NCI-H748 treated with DMSO at 0.1 percent for 48 hours (cell line): ENCODE measurements at regions not wholly inside any gene's neighbourhood (a gene's known extent, or its start where the extent isn't known, plus 50 kb on each side); places are given as distances from the start of the nearest gene placed in this dataset.

Source experiments
- DNase-seq: peaks from one replicate; lab custom pipeline; 2025; lab: John Stamatoyannopoulos, UW

DNA sequence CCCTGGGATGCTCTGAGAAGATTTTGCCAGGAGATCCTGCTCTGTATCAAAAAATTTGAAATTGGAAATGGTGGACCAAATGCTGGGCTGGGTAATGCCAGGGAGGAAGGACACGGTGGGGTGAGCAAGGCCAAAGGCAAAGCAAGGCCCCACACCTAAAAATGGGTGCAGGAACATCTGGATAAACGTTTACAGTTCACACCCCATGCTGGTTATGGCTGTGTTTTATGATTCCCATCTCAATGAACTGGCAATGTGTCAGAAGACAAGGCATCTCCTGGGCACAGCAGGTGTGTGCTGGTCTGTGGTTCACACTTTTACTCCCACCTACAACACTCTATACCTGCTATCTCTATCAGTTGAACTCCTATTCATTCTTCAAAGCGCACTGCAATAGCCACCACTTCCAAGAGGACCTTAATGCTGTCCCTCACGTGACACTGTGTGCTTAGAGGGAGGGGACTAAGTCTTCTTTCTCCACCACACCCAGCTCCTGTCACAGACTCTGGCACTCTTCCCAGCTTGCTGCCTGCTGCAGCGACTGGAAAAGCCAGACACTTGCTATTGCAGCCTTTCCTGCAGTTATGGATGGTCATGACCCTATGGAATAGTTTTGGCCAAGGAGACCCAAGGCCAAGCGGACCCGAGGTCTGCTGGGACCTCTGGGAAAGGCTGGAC is 277.5 kb downstream of the CTTN start:
- DNase-seq, result no peak

DNA sequence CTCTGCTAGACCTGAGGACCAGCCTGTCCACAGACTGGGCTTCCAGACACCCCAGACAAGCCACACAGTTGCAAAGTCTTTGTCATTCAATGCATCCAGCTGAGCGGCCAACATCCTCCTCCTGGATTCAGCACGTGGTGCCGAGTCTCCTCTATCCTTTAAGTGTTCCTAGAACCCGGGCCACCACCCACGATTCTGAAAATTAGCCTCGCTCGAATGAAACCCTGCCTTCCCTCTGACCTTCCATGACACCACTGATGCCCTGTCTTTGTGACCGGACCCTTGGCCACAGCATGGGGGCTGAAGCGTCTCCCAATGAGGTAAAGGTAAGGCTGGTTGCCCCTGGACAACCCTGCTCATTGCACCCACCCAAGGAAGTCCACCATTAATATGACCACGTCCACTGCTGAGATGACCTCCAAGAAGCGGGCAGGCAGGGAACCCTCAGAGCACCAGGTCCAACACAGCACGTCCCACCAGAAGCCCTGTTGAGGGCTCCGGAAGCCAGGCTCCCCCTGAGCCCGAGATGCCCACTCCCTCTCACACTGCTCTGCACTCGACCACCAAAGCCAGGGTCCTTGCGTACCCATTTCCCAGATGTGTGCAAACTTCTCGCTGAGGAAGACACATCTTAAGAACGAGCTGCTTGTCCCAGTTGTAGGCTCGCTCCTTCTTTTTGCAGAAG is 279.0 kb downstream of the CTTN start:
- no peak for DNase-seq

DNA sequence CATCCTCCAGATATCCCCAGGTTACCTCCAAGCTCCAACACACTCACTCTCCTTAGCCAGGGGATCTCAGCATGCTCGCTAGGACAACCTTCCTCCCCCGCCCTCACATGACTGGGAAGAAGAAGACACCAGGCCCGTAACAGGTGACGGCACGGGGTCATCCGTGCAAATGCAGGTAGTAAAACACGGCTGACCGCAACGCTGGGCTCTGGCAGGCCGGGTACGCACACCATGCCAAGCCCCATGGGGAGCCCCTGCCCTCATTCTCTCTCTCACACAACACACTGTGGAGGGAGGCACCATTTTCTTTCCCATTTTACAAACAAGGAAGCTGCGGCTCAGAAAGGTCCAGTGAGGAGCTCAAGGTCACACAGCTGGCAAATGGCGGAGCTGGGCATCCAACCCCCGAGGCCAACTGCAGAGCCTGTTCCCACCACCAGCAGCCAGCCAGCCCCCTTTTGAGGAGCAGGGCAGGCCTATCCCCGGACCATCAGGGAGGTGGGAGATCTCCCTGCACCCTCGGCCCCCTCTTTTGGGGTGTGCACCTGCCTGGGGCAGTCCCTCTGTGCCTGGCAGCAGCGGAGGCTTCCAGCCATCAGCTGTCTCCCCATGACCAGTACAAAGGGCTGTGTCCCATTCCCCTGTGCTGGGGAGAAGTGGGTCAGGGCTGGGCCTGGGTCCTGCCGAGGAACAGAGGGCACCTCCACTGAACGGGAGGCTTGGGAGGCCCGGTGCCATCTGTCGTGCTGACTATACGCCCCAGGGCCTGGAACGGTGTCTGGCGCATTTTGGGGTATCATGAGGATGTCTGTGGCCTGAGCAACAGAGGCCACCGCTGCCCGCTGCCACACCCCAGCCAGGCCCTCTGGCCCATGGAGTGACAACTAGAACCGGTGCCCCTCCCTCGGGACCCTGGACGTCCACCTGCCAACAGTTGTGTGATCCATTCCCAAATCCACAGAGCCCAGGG is 280.9 kb downstream of the CTTN start:
- no peak for DNase-seq

DNA sequence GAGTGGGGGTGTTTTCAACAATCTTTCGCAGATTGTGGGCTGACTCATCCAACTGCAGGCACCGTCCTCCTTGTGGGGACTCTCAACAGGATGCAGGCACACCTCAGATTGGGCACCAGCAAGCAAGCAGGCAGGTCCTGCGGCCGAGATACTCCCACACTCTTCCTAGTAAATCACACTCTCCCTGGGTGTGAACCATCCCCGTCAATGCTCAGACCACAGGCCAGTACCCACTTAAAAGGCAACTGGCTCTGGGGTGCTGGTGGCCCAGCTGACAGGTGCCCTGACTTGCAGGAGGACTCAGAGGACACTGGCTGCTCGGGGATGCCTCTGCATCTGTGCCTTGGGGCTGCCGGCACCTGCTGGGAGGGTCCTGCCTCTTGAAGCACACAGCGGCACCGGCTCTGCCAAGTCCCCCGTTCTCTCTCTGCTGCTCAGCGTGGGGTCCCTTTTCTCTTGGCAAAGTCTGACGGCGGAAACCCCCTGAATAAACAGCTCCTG is 282.5 kb downstream of the CTTN start:
- DNase-seq, result no peak

DNA sequence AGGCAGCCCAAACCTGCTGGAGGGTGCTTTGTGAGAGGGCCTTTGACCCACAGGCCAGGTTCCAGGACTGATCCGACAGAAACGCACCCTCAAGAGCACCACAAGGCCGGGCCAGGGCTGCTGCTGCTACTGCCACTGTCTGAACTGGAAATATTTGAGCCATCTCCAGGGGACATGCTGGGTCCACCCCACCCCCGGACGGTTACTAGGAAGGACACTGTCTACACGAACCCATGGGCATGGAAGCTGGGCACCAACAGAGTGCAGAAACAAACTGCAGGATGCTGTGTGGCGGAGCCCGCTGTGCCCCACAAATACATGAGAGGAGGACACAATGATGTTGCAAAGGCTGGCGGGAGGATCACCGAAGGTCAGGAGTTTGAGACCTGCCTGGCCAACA is 283.7 kb downstream of the CTTN start:
- DNase-seq, result no peak

DNA sequence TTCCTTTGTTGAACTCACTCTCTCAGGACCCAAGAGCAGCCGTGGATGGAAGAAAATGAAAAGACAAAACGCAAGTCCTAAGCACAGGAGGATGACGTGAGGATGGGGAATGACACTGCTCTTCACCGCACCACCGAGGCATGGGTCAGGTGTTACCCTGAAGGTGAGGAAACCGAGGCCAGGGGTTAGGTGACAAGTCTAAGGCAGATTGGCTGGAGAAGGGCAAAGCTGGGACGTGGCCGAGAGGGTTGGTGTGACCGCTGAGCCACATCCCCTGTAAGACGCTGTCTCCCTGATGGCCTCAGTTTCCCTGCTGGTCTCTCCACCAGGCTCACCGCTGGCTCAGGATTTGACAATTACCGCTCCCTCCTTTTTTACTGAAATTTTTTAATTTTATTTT is 284.4 kb downstream of the CTTN start:
- DNase-seq, result no peak

DNA sequence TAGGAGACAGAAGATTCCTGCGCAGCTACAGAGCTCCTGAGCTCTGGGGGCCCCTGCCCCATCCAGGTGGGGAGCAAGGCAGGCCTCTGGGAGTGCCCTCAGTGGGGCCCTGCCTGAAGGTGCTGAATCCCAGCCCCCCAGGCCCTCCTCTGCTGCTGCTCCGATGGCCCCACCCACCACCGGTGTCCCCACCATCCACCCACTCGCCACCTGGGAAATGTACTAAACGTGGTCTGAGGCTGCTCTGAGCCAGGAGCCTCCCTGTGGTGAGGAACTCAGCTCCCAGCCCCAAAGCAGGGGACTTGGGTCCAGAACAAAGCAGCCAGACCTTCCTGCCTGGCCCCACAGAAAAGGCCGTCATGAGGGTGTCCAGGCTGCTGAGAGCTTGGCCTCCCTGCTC is 289.4 kb downstream of the CTTN start:
- DNase-seq, result no peak

DNA sequence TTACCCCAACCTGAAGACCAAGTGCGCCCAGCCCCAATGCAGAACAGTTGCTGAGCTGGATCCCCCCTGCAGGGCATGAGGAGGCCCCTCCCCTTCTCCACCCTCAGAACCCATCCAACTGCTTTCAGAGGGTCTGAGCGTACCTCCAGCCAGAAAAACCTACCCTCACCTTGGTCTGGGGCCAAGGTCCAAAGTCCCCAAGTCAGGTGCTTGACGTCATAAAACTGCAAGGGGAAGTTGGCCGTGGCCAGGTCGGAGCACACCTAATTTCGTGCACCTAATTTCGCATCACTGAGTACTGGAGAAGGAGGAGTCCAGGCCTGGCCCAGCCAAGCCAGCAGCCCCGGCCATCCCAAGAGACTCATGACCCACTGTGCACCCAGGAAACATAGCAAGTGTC is 289.8 kb downstream of the CTTN start:
- DNase-seq, result no peak

DNA sequence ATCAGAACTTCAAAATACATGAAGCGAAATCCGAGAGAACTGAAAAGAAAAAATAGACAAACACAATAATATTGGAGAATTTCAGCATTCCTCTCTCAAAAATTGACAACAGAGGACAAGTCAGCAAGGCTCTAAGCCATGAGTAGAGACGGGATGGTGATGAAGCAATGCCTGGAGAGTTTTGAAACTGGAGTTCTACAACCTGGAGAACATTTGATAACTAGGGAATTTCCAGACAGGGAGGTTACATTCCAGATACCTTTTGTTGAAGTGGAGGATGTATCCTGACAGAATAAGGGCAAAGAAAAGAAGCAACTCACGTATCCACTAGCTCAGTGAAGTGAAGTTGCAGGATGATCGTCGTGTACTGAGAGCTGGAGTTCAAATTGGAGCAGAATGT is 291.4 kb downstream of the CTTN start:
- DNase-seq, result no peak

DNA sequence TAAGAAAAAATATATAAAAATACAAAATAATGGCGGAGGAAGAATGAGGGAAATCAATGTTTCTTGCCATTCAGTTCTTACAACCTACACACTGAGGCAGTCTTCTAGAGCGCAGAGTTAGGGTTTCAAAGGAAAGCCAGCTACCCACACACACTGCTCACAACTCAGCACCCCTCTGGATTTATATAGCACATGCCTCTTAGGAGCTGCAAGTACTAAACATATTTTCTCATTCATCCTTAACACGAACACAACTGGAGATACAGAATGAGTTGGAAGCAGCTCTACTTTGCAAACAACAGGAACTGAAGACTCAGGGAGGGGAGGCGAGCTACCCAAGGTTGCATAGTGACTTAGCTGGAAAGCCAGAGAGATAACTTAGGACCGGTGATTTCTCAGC is 293.8 kb downstream of the CTTN start:
- no peak for DNase-seq

DNA sequence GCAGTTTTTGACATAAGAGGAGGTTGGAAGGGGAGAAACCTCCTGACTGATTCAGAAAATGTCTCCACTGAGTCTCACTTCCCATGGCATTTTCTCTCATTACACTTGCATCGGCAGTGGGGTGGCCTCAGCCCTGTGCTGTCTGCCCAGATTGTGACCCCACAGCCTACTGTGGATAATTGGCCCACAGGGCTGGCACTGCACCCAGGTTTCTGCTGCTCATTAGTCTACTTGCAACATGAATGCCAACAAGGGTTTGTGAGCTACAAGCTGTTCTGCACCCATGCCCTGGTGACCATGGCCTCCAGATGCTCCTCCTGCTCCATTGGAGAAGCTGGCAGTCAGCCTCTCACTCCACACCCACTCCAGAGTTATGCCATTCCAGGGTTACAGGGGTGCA is 296.0 kb downstream of the CTTN start:
- no peak for DNase-seq

DNA sequence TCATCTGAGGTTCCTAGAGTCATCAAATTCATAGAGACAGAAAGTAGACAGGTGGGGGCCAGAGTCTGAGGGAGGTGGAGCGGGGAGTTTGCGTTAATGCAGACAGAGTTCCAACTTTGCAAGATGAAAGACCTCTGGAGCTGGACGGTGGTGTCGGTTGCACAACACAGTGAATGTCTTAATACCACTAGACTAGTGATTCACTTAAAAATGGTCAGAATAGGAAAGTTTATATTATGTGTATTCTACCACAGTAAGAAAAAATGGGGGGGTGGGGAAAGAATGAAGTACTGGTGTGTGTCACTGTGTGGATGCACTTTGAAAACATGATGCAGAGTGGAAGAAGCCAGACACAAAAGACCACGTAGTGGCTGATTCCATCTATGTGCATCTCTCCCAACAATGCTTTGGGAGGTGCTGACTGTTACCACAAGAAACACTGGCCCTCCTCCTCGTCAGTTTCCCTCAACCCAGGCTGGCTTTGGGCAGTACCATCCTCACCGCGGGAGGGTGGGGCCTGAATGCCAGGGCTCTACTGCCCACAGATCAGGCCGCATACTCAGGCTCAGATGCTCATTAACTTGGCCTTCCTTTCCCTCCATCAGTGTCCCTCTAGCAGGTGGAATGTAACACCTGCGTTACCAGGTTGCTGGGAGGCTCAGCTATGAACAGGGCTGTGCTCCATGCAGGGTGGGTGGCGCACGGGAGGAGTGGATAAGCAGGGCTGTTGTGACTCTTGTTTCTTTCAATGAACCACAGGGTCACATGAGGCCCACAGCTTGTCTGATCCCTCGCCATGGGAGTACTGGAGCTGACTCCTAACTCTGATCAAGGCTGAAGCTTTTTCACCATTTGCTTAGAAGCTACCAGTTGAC is 297.0 kb downstream of the CTTN start:
- no peak for DNase-seq

DNA sequence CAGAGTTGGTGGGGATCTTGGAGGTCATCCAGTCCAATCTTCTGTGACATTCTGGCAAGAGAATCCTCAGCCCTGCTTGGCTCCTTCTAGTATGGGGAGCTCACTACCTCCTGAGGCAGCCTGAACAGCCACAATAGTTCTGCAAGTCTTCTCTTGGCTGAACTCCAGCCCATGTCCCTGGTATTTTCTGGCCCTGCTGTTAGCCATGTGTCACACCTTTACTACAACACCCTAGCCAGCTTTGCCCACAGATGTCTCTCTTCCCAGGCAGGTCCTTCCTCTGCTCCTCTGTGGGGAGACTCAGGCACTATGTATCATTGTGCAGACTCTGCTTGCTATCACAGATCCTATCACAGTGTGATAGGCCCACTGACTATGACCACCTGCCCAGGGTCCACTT is 297.7 kb downstream of the CTTN start:
- no peak for DNase-seq

DNA sequence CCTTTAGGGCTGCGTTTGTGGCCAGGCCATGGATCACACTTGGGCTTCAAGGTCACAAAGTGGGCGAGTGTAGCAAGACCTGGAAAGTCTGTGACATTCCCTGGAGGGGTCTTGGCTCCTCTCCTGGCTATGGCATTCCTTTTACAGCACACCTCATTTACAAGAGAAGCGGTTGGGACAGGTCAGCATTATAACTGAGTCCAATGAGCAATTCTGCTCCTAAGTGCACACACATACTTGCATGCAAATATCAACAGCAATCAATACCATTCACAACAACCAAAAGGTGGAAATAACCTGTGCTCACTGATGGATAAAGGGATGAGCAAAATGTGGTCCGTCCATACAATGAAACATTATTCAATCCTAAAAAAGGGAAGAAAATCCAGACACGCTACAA is 298.2 kb downstream of the CTTN start:
- DNase-seq, result no peak

DNA sequence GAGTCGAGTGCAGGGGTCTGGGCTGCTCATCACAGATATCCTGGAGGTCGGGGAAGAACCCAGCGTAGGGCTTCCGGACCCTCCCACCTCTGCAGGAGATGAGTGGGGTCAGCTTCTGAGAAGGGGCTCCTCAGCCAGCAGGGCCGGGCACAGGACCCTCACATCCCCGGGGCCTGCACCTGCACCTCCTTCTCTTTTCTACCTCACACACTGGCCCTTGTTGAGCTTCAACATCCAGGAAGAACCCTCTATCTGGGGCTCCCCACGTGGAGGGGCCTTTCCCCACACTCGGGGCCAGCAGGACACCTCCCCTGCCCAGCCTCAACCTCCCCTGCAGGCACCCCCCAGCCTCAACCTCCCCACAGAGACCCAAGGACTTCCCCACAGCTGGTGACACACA is 299.4 kb downstream of the CTTN start:
- no peak for DNase-seq

DNA sequence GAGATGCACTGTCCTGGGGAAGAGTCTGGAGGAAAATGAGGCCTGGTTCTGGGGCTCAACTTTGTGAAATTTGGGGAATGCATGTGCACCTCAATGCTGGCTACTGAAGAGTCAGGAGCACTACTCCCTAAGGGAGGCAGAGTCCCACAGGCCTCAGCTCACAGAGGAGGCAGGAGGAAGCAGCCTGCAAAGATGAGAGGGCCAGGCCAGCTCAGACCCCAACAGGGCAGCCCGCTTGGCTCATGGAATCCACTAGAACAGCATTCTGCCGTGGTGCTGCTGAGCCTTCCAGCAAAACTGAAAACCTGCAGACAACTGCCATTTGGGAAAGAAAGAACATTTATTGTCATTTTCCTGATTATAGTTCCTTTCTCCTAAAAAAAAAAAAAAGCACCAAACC is 300.5 kb downstream of the CTTN start:
- no peak for DNase-seq

DNA sequence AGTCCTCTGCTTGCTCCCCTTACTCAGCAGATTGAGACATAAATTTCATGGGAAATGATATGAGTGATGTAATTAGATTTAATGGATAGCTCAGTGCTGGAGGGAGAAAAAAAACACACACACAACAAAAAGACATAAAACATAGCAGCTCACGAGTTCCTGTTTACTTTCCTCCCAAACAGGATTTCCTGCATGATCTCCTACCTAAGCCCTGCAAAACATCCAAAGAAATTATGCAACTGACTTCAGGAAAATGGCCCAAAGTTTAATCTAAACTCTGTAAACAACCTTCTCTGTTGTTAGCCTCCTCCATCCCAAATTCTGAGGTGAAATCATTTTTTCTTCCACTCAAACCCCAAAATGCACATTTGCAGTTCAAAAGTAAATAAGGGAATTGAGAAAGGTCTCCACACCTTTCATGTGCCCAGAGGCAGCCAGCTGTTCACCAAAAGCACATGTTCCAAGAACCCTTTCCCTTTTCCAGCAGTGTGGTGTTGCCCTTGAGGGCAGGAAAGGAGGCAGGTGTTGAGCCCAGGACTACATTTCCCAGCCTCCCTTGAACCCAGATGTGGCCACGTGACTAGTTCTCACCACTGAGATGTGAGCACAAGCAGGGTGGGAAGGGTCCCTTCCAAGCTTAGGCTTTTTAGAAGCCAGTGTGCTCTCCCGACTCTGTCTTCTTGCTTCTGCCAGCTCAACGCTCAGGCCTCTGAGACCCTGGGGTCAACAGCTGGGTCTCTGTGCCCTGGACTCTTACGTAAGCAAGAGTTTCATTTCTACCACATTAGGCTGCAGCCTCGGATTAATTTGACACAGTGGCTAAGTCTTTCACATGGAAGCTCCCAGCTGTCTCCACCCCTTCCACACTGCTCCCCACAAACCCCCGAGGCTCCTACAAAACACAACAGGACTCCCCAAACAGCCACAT is 301.2 kb downstream of the CTTN start:
- DNase-seq, result no peak

DNA sequence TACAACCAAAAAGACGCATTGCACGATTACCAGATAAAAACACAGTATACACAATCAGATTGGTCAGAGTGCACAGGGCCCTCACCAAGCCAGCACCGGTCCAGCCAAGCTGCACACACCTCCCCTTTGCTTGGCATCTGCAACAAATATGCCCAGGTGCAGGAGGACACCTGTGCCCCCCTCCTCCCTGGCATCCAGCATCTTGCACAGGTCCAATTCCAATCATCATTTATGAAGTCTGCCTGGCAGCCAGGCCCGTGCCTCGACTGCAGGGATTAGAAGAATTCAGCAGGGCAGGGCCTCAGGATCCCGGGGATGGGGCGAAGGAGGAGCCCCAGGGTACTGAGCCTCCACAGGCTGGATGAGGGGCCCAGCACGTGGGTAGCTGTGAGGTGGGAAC is 302.1 kb downstream of the CTTN start:
- DNase-seq, result no peak

DNA sequence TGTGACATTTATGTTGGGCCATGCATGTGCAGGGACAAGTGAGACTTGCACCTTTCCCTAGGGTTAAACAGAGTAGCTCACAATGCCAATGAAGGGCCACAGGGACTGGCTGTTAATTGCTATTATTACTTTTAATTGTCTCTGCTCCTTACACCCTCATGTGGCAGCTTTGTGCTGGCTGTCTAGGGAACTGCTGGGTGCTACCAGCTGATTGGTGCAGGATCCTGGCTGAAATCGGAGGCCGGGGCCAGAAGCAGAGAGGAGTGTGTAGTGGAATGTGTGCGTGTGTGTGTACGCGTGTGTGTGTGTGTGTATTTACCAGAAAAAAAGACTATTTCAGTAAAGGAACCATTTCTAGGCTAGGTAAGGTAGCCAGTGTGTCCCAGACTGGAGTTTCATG is 302.5 kb downstream of the CTTN start:
- DNase-seq, result no peak

DNA sequence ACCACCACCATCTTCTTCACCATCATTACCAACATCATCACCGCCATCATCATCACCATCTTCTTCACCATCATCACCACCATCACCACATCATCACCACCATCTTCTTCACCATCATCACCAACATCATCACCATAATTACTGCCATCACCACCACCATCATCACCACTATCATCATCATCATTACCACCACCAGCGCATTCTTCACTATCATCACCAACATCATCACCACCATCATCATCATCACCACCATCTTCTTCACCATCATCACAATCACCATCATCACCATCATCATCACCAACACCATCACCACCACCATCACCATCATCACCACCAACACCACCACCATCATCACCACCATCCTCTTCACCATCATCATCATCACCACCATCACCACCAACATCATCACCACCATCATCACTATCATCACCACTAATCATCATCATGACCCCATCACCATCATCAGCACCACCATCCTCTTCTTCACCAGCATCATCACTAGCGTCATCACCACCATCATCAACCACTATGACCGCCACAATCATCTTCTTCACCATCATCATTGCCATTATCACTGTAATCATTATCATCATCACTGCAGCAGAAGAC is 303.8 kb downstream of the CTTN start:
- DNase-seq, result no peak
